Type B pancreatic cell (in vitro differentiated cells): ENCODE measurements at regions not wholly inside any gene's neighbourhood (a gene's known extent, or its start where the extent isn't known, plus 50 kb on each side); places are given as distances from the start of the nearest gene placed in this dataset.

Experiments used
- DNase-seq: peaks from one replicate; pipeline ENCODE4 v3.0.0; 2021; ENCODE audit warnings: mixed read lengths; ENCODE audit not compliant: unreplicated experiment; ENCODE audit errors: extremely low spot score
- H3K27ac Mint-ChIP-seq: 2 replicates; pipeline ENCODE4 v1.8.0; 2021; ENCODE audit warnings: mild to moderate bottlenecking, mixed read lengths
- H3K27me3 Mint-ChIP-seq: 2 replicates; pipeline ENCODE4 v1.8.0; 2021; ENCODE audit warnings: mixed read lengths
- H3K36me3 Mint-ChIP-seq: 2 replicates; pipeline ENCODE4 v1.8.0; 2021; ENCODE audit warnings: mixed read lengths
- H3K4me1 Mint-ChIP-seq: one replicate; pipeline ENCODE4 v1.8.0; 2021; ENCODE audit warnings: mixed read lengths; ENCODE audit not compliant: unreplicated experiment
- H3K4me3 Mint-ChIP-seq: 2 replicates; pipeline ENCODE4 v1.8.0; 2021; ENCODE audit warnings: mild to moderate bottlenecking, mixed read lengths
- H3K9me3 Mint-ChIP-seq: 2 replicates; pipeline ENCODE4 v1.8.0; 2021; ENCODE audit warnings: mixed read lengths
- TF ChIP-seq, protein P1 (sequence below): fragments of 200-600 bp; sonication (generic); conservative IDR thresholded peaks from 2 replicates; pipeline ENCODE4 v1.5.0; 2021; ENCODE audit warnings: antibody characterized with exemption, mild to moderate bottlenecking

- H3K36me3 Mint-ChIP-seq = no peaks in the 10 kb centered on the region
- peak overlapping the region; percentile 73 for H3K27ac Mint-ChIP-seq
- TF ChIP-seq, protein P1, sequence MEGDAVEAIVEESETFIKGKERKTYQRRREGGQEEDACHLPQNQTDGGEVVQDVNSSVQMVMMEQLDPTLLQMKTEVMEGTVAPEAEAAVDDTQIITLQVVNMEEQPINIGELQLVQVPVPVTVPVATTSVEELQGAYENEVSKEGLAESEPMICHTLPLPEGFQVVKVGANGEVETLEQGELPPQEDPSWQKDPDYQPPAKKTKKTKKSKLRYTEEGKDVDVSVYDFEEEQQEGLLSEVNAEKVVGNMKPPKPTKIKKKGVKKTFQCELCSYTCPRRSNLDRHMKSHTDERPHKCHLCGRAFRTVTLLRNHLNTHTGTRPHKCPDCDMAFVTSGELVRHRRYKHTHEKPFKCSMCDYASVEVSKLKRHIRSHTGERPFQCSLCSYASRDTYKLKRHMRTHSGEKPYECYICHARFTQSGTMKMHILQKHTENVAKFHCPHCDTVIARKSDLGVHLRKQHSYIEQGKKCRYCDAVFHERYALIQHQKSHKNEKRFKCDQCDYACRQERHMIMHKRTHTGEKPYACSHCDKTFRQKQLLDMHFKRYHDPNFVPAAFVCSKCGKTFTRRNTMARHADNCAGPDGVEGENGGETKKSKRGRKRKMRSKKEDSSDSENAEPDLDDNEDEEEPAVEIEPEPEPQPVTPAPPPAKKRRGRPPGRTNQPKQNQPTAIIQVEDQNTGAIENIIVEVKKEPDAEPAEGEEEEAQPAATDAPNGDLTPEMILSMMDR = peak; percentile 50
- H3K4me3 Mint-ChIP-seq = peak overlapping the region; percentile 20
- H3K4me1 Mint-ChIP-seq = peaks cover 45% of the 10 kb centered on the region
- H3K9me3 Mint-ChIP-seq = no peaks in the 10 kb centered on the region
- DNase-seq = no peak
- H3K27me3 Mint-ChIP-seq = peaks cover 12% of the 10 kb centered on the region
Measured at GRCh38 chr20:48295445-48295903, 510.2 kb upstream of the SULF2 start.

GRCh38 chr20:48294942-48295341 is 509.7 kb upstream of the SULF2 start:
- no peaks in the 10 kb centered on the region for H3K36me3 Mint-ChIP-seq
- peaks cover 15% of the 10 kb centered on the region for H3K27me3 Mint-ChIP-seq
- H3K4me1 Mint-ChIP-seq = peaks cover 44% of the 10 kb centered on the region
- TF ChIP-seq, protein P1 = no peak
- peak overlapping the region; percentile 73 for H3K27ac Mint-ChIP-seq
- no peak for DNase-seq
- no peaks in the 10 kb centered on the region for H3K9me3 Mint-ChIP-seq
- H3K4me3 Mint-ChIP-seq = no peak overlapping the region

- Mint-ChIP-seq H3K4me3 (no peak overlapping the region), H3K4me1 (peaks cover 46% of the 10 kb centered on the region), H3K9me3 (no peaks in the 10 kb centered on the region), H3K27me3 (peaks cover 20% of the 10 kb centered on the region), H3K27ac (no peak overlapping the region), H3K36me3 (no peaks in the 10 kb centered on the region)
- DNase-seq = no peak
- TF ChIP-seq, protein P1 = no peak
Measured at GRCh38 chr20:48294196-48294595, 508.9 kb upstream of the SULF2 start.

- H3K36me3 Mint-ChIP-seq = no peaks in the 10 kb centered on the region
- H3K27ac Mint-ChIP-seq = peak overlapping the region; percentile 53
- peaks cover 22% of the 10 kb centered on the region for H3K27me3 Mint-ChIP-seq
- TF ChIP-seq, protein P1 = no peak
- H3K9me3 Mint-ChIP-seq = no peaks in the 10 kb centered on the region
- peaks cover 41% of the 10 kb centered on the region for H3K4me1 Mint-ChIP-seq
- no peak overlapping the region for H3K4me3 Mint-ChIP-seq
- DNase-seq = no peak
Measured at GRCh38 chr20:48293671-48294070, 508.4 kb upstream of the SULF2 start.

DNA sequence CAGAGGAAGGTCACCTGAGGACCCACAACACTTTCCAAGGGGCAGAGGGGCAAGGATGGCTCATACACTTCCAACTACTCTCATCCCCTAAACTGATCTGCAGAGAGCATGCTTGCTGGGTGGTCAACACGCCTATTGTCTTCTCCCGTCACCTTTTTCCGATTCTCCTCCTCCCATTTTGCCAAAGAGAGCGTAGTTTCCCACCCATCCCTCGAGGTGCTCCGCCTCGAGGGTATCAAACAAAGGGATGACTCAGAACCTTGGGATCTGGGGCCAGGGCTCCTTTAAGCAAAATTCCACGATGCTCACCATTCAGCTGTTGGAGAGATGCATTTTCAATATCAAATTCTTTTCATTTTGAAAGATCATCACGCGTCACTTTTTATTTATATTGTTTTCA is 507.5 kb upstream of the SULF2 start:
- Mint-ChIP-seq H3K36me3 (no peaks in the 10 kb centered on the region), H3K27me3 (peaks cover 22% of the 10 kb centered on the region), H3K27ac (no peak overlapping the region), H3K4me3 (no peak overlapping the region), H3K9me3 (no peaks in the 10 kb centered on the region), H3K4me1 (peaks cover 38% of the 10 kb centered on the region)
- TF ChIP-seq, protein P1 = no peak
- no peak for DNase-seq

DNA sequence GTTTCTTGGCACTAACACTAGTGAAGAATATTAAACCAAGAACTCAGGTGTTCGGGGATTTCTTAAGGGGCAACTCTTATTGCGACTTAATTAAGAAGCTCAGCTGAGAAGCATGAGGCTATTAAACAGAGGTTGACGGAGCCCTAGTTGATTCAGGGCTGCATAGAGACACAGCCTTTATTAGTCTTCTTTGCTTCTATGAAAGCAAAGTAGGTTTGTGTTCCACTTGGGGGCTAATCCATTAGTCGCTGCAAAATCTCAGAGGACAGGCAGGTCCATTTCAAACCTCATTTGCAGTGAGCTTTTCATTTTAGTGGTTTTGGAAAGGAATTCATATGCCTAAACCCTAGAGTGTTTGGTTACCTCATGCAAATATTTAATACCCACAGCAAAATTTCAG is 506.6 kb upstream of the SULF2 start:
- no peaks in the 10 kb centered on the region for H3K9me3 Mint-ChIP-seq
- TF ChIP-seq, protein P1 = no peak
- H3K4me1 Mint-ChIP-seq = peaks cover 45% of the 10 kb centered on the region
- DNase-seq = no peak
- H3K27me3 Mint-ChIP-seq = peaks cover 22% of the 10 kb centered on the region
- H3K4me3 Mint-ChIP-seq = no peak overlapping the region
- H3K27ac Mint-ChIP-seq = no peak overlapping the region
- H3K36me3 Mint-ChIP-seq = no peaks in the 10 kb centered on the region
